K562 (cell line): ENCODE measurements at regions not wholly inside any gene's neighbourhood (a gene's known extent, or its start where the extent isn't known, plus 50 kb on each side); places are given as distances from the start of the nearest gene placed in this dataset.

Experiments used
- ATAC-seq: fragments of 200-7000 bp; cut with Tn5 transposase; 3 replicates; pipeline ENCODE4 v1.9.1; 2020; ENCODE audit warnings: moderate library complexity
- BruUV-seq: library from RNA; stranded (reverse); fragments of 400-500 nt; replicated peaks from 2 replicates; lab custom pipeline; 2021; lab: Mats Ljungman, UMichigan
- CTCF ChIA-PET: fragments of 300-600 bp; formaldehyde crosslinking; extraction: SDS; loops from one replicate; lab custom pipeline; 2021; ENCODE audit warnings: low intra/inter-chr PET ratio; lab: Yijun Ruan, JAX
- POLR2A ChIA-PET: fragments of 300-600, 350-650 bp; sonication (Branson Sonifier 250); formaldehyde crosslinking; extraction: SDS; loops from one replicate; lab custom pipeline; 2021; ENCODE audit warnings: antibody characterized with exemption, inconsistent platforms; lab: Yijun Ruan, JAX
- DNase-seq, 4 experiments: peaks; one replicate each; pipeline versions ENCODE4 v3.0.0 to v3.0.0-alpha.2; 2011 to 2018; ENCODE audit warnings: low spot score in 3 of 4, mixed read lengths in 3 of 4; ENCODE audit errors: extremely low read depth in 1 of 4
- FAIRE-seq: peaks from 2 replicates; lab custom pipeline; 2011; peaks lifted over from hg19 to GRCh38; lab: Jason Lieb, UNC
- H2AFZ ChIP-seq: 2 replicates; pipeline ENCODE4 v1.6.0; 2011; ENCODE audit warnings: low read depth, low read length, control low read depth, inconsistent platforms
- H3K27ac ChIP-seq: fragments of 200-600 bp; 3 replicates; pipeline ENCODE4 v1.8.0; 2011; ENCODE audit warnings: low read depth, mild to moderate bottlenecking, control low read depth, inconsistent platforms, low read length, moderate library complexity, mixed read lengths; ENCODE audit errors: extremely low read depth
- H3K27me3 ChIP-seq, 2 experiments: fragments of 300-600 bp in 1 of 2; 2 replicates in 1 of 2; 3 replicates in 1 of 2; pipeline versions ENCODE4 v1.6.0 to v1.8.0; 2011; ENCODE audit warnings: inconsistent platforms in 2 of 2, low read length in 2 of 2, mild to moderate bottlenecking in 1 of 2, mixed read lengths in 1 of 2, moderate library complexity in 1 of 2; ENCODE audit not compliant: control insufficient read depth in 2 of 2, insufficient read depth in 2 of 2
- H3K36me3 ChIP-seq: fragments of 300-600 bp; 3 replicates; pipeline ENCODE4 v1.8.0; 2011; ENCODE audit warnings: mild to moderate bottlenecking, low read length, inconsistent platforms; ENCODE audit not compliant: control insufficient read depth, insufficient read depth
- H3K4me1 ChIP-seq, 2 experiments: fragments of 200-600 bp in 1 of 2; replicated peaks in 1 of 2; 2 replicates in 1 of 2; 3 replicates in 1 of 2; pipeline versions ENCODE4 v1.5.1 to v1.8.0; 2011; ENCODE audit warnings: inconsistent platforms in 2 of 2, low read length in 2 of 2, mild to moderate bottlenecking in 1 of 2, mixed read lengths in 1 of 2, moderate library complexity in 1 of 2; ENCODE audit not compliant: control insufficient read depth in 2 of 2, insufficient read depth in 2 of 2
- H3K4me2 ChIP-seq: 2 replicates; pipeline ENCODE4 v1.6.1; 2011; ENCODE audit warnings: low read length, control low read depth, inconsistent platforms, mixed read lengths; ENCODE audit not compliant: insufficient read depth
- H3K4me3 ChIP-seq: fragments of 200-600 bp; sonication (generic), shearing (Covaris generic); 2 replicates; pipeline ENCODE4 v1.5.1; 2016; ENCODE audit warnings: control low read depth, inconsistent platforms
- H3K79me2 ChIP-seq: fragments of 200-600 bp; 3 replicates; pipeline ENCODE4 v1.8.0; 2011; ENCODE audit warnings: low read length, inconsistent platforms; ENCODE audit not compliant: control insufficient read depth, insufficient read depth
- H3K9ac ChIP-seq, 2 experiments: 2 replicates each; pipeline versions ENCODE4 v1.6.0 to v1.6.1; 2011; ENCODE audit warnings: low read depth in 2 of 2, low read length in 2 of 2, control low read depth in 1 of 2, inconsistent platforms in 1 of 2, mild to moderate bottlenecking in 1 of 2, mixed read lengths in 1 of 2; ENCODE audit not compliant: insufficient read depth in 1 of 2
- H3K9me1 ChIP-seq: one replicate; pipeline ENCODE4 v1.6.0; 2011; ENCODE audit warnings: inconsistent platforms, mild to moderate bottlenecking, low read length, moderate library complexity; ENCODE audit not compliant: control insufficient read depth, insufficient read depth
- H3K9me3 ChIP-seq: replicated peaks from 2 replicates; pipeline ENCODE4 v1.5.1; 2011; ENCODE audit warnings: low read depth, low read length, inconsistent platforms; ENCODE audit not compliant: control insufficient read depth, insufficient read depth
- H4K20me1 ChIP-seq: replicated peaks from 2 replicates; pipeline ENCODE4 v1.6.1; 2011; ENCODE audit warnings: low read length, inconsistent platforms, mixed read lengths; ENCODE audit not compliant: control insufficient read depth, insufficient read depth
- HCFC1 ChIP-seq: IDR thresholded peaks from 2 replicates; pipeline ENCODE4 v1.6.1; 2012; ENCODE audit warnings: low read depth, low read length, improper control_type of control experiment
- RFX7 ChIP-seq: fragments of 250-450 bp; sonication (Bioruptor Pico); IDR thresholded peaks from 2 replicates; pipeline ENCODE4 v1.5.1; 2021; ENCODE audit warnings: mild to moderate bottlenecking
- THRAP3 ChIP-seq: fragments of 450-650 bp; IDR thresholded peaks from 2 replicates; pipeline ENCODE4 v1.6.1; 2016; ENCODE audit warnings: mild to moderate bottlenecking, inconsistent platforms, borderline replicate concordance
- WGBS: fragments of 100-300 bp; shearing (Covaris generic); methylation state at CpG from one replicate; pipeline ENCODE4 v1.1.6; 2016; ENCODE audit warnings: low coverage, mixed read lengths; ENCODE audit not compliant: insufficient coverage; ENCODE audit errors: missing lambda C conversion rate; 5-methylcytosine and 5-hydroxymethylcytosine counted together
- in situ Hi-C: fragments of 300-500 bp; cut with MboI; formaldehyde crosslinking; loops from 4 replicates; pipeline ENCODE4 v1.15.0; 2018; ENCODE audit warnings: inconsistent platforms, mixed read lengths
- intact Hi-C: fragments of 100-400 bp; cut with micrococcal nuclease; formaldehyde crosslinking; loops from 2 replicates; pipeline ENCODE4 v1.14.2; 2022
- TF ChIP-seq, protein P1 (sequence below): conservative IDR thresholded peaks from 2 replicates; pipeline ENCODE4 v1.6.1; 2011; ENCODE audit warnings: low read depth, mild to moderate bottlenecking, low read length; ENCODE audit not compliant: control insufficient read depth
- TF ChIP-seq, protein P2 (sequence below): fragments of 250-450 bp; sonication (Bioruptor Pico); IDR thresholded peaks from 2 replicates; pipeline ENCODE4 v1.5.1; 2021; ENCODE audit warnings: mild to moderate bottlenecking

DNA sequence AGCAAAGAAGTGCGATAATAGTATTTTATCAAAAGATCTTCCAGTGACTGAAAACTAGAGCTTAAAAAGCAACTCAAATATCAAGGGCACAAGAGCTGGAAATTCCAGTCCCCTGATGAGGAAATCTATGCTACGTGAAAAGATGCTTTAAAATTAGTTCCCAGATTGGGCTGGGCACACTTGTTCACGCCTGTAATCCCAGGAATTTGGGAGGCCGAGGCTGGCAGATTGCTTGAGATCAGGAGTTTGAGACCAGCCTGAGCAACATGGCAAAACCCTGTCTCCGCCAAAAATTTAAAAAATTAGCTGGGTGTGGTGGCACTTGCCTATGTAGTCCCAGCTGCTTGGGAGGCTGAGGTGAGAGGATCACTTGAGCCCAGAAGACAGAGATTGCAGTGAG lies 138.8 kb downstream of the SEMA6D start:
- no peaks in the 10 kb centered on the region for H4K20me1 ChIP-seq
- no peak overlapping the region for H3K4me2 ChIP-seq
- intact Hi-C loops: no loop called here
- H3K9me3 ChIP-seq: no peaks in the 10 kb centered on the region
- TF ChIP-seq RFX7 (CRISPR knock-in tag) (no peak), THRAP3 (no peak), HCFC1 (no peak)
- TF ChIP-seq, protein P1, sequence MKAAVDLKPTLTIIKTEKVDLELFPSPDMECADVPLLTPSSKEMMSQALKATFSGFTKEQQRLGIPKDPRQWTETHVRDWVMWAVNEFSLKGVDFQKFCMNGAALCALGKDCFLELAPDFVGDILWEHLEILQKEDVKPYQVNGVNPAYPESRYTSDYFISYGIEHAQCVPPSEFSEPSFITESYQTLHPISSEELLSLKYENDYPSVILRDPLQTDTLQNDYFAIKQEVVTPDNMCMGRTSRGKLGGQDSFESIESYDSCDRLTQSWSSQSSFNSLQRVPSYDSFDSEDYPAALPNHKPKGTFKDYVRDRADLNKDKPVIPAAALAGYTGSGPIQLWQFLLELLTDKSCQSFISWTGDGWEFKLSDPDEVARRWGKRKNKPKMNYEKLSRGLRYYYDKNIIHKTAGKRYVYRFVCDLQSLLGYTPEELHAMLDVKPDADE: no peak
- TF ChIP-seq, protein P2, sequence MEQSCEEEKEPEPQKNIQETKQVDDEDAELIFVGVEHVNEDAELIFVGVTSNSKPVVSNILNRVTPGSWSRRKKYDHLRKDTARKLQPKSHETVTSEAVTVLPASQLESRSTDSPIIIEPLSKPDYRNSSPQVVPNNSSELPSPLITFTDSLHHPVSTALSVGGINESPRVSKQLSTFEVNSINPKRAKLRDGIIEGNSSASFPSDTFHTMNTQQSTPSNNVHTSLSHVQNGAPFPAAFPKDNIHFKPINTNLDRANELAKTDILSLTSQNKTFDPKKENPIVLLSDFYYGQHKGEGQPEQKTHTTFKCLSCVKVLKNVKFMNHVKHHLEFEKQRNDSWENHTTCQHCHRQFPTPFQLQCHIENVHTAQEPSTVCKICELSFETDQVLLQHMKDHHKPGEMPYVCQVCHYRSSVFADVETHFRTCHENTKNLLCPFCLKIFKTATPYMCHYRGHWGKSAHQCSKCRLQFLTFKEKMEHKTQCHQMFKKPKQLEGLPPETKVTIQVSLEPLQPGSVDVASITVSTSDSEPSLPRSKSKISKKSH: no peak
- no peaks in the 10 kb centered on the region for H3K9me1 ChIP-seq
- ChIA-PET CTCF (no interaction called here), POLR2A (no interaction called here)
- no peak overlapping the region for H3K27ac ChIP-seq
- no peak for DNase-seq
- no peak overlapping the region for H3K9ac ChIP-seq
- H3K4me3 ChIP-seq: no peak overlapping the region
- BruUV-seq: no TSS peak
- no peak overlapping the region for H2AFZ ChIP-seq
- WGBS: 0% methylated on average over 5 of the region's 5 CpGs
- H3K4me1 ChIP-seq: no peaks in the 10 kb centered on the region
- no peaks in the 10 kb centered on the region for H3K27me3 ChIP-seq
- H3K79me2 ChIP-seq: no peaks in the 10 kb centered on the region
- no peaks in the 10 kb centered on the region for H3K36me3 ChIP-seq
- in situ Hi-C loops: no loop called here
- no peak for FAIRE-seq
- ATAC-seq: no peak
